MV-4-11 (cell line): ENCODE measurements at regions not wholly inside any gene's neighbourhood (a gene's known extent, or its start where the extent isn't known, plus 50 kb on each side); places are given as distances from the start of the nearest gene placed in this dataset.

Source experiments
- DNase-seq: peaks from one replicate; lab custom pipeline; 2025; lab: John Stamatoyannopoulos, UW

- DNase-seq, result no peak
Measured at GRCh38 chr21:28789523-28789922, 203.2 kb downstream of the LTN1 start.

GRCh38 chr21:28788030-28788429 is 204.6 kb downstream of the LTN1 start:
- DNase-seq, result no peak

- DNase-seq, result no peak
Measured at GRCh38 chr21:28783641-28784185, 209.0 kb downstream of the LTN1 start.

GRCh38 chr21:28781602-28782276 is 210.9 kb downstream of the LTN1 start:
- DNase-seq, result peak; percentile 8

- DNase-seq, result no peak
Measured at GRCh38 chr21:28779914-28780313, 212.8 kb downstream of the LTN1 start.

- peak; percentile 79 for DNase-seq
Measured at GRCh38 chr21:28776251-28776650, 216.4 kb downstream of the LTN1 start.

- DNase-seq, result no peak
Measured at GRCh38 chr21:28775071-28775470, 217.6 kb downstream of the LTN1 start.

GRCh38 chr21:28773036-28773435 is 219.6 kb downstream of the LTN1 start:
- no peak for DNase-seq

- no peak for DNase-seq
Measured at GRCh38 chr21:28771790-28772501, 220.7 kb downstream of the LTN1 start.

- no peak for DNase-seq
Measured at GRCh38 chr21:28770867-28771661, 221.6 kb downstream of the LTN1 start.

GRCh38 chr21:28769683-28770082 is 223.0 kb downstream of the LTN1 start:
- DNase-seq, result no peak

GRCh38 chr21:28768753-28769152 is 223.9 kb downstream of the LTN1 start:
- DNase-seq, result no peak

- no peak for DNase-seq
Measured at GRCh38 chr21:28767523-28767922, 225.2 kb downstream of the LTN1 start.

GRCh38 chr21:28763809-28764418 is 228.8 kb downstream of the LTN1 start:
- DNase-seq, result no peak

- no peak for DNase-seq
Measured at GRCh38 chr21:28762357-28762735, 230.3 kb downstream of the LTN1 start.

GRCh38 chr21:28761674-28762356 is 230.9 kb downstream of the LTN1 start:
- DNase-seq, result no peak

GRCh38 chr21:28758883-28759242 is 233.8 kb downstream of the LTN1 start:
- no peak for DNase-seq

- no peak for DNase-seq
Measured at GRCh38 chr21:28758042-28758882, 234.4 kb downstream of the LTN1 start.

- DNase-seq, result no peak
Measured at GRCh38 chr21:28754862-28755261, 237.8 kb downstream of the LTN1 start.

- DNase-seq, result no peak
Measured at GRCh38 chr21:28754127-28754611, 238.5 kb downstream of the LTN1 start.

GRCh38 chr21:28752131-28752530 is 240.5 kb downstream of the LTN1 start:
- DNase-seq, result no peak
